HEK293T (cell line): ENCODE measurements at regions not wholly inside any gene's neighbourhood (a gene's known extent, or its start where the extent isn't known, plus 50 kb on each side); places are given as distances from the start of the nearest gene placed in this dataset.

ENCODE experiments used
- CTCF ChIA-PET: fragments of 350-600 bp; formaldehyde crosslinking; extraction: SDS; loops from one replicate; lab custom pipeline; 2021; ENCODE audit warnings: antibody characterized with exemption, inconsistent platforms; lab: Yijun Ruan, JAX
- POLR2A ChIA-PET: fragments of 350-600 bp; formaldehyde crosslinking; extraction: SDS; loops from one replicate; lab custom pipeline; 2020; ENCODE audit warnings: antibody characterized with exemption, inconsistent platforms; lab: Yijun Ruan, JAX
- DNase-seq: peaks from one replicate; pipeline ENCODE4 v3.0.0; 2012; ENCODE audit warnings: mixed read lengths; ENCODE audit errors: extremely low spot score
- ARNT ChIP-seq: fragments of 450-650 bp; IDR thresholded peaks from 2 replicates; pipeline ENCODE4 v1.6.1; 2017; ENCODE audit warnings: mild to moderate bottlenecking
- BHLHE40 ChIP-seq: fragments of 450-650 bp; IDR thresholded peaks from 2 replicates; pipeline ENCODE4 v1.6.1; 2016; ENCODE audit warnings: mild to moderate bottlenecking, moderate library complexity, borderline replicate concordance
- CTBP1 ChIP-seq: fragments of 450-650 bp; IDR thresholded peaks from 2 replicates; pipeline ENCODE4 v1.6.1; 2016; ENCODE audit warnings: borderline replicate concordance
- ELF4 ChIP-seq: fragments of 450-650 bp; IDR thresholded peaks from 2 replicates; pipeline ENCODE4 v1.6.1; 2017; ENCODE audit warnings: antibody characterized with exemption
- FOXA1 ChIP-seq: fragments of 450-650 bp; IDR thresholded peaks from 2 replicates; pipeline ENCODE4 v1.6.1; 2016; ENCODE audit warnings: mild to moderate bottlenecking
- FOXK2 ChIP-seq: fragments of 450-650 bp; IDR thresholded peaks from 2 replicates; pipeline ENCODE4 v1.6.1; 2016; ENCODE audit warnings: mild to moderate bottlenecking
- FOXM1 ChIP-seq: fragments of 450-650 bp; IDR thresholded peaks from 2 replicates; pipeline ENCODE4 v1.6.1; 2017; ENCODE audit warnings: mild to moderate bottlenecking, borderline replicate concordance
- HDGF ChIP-seq: fragments of 450-650 bp; IDR thresholded peaks from 2 replicates; pipeline ENCODE4 v1.6.1; 2017; ENCODE audit warnings: antibody characterized with exemption, borderline replicate concordance
- L3MBTL2 ChIP-seq: fragments of 450-650 bp; conservative IDR thresholded peaks from 2 replicates; pipeline ENCODE4 v1.6.1; 2016; ENCODE audit warnings: mild to moderate bottlenecking
- LEF1 ChIP-seq: fragments of 450-650 bp; IDR thresholded peaks from 2 replicates; pipeline ENCODE4 v1.6.1; 2017; ENCODE audit warnings: mild to moderate bottlenecking, borderline replicate concordance
- NFRKB ChIP-seq: fragments of 450-650 bp; IDR thresholded peaks from 2 replicates; pipeline ENCODE4 v1.6.1; 2016; ENCODE audit warnings: mild to moderate bottlenecking, moderate library complexity
- SP1 ChIP-seq: fragments of 450-650 bp; IDR thresholded peaks from 2 replicates; pipeline ENCODE4 v1.6.1; 2017
- SUZ12 ChIP-seq: fragments of 450-650 bp; IDR thresholded peaks from 2 replicates; pipeline ENCODE4 v1.6.1; 2016; ENCODE audit warnings: mild to moderate bottlenecking
- TARDBP ChIP-seq: fragments of 450-650 bp; IDR thresholded peaks from 2 replicates; pipeline ENCODE4 v1.6.1; 2016
- ZNF384 ChIP-seq: fragments of 450-650 bp; IDR thresholded peaks from 2 replicates; pipeline ENCODE4 v1.6.1; 2016
- TF ChIP-seq, protein P1 (sequence below): fragments of 450-650 bp; IDR thresholded peaks from 2 replicates; pipeline ENCODE4 v1.6.1; 2016

DNA sequence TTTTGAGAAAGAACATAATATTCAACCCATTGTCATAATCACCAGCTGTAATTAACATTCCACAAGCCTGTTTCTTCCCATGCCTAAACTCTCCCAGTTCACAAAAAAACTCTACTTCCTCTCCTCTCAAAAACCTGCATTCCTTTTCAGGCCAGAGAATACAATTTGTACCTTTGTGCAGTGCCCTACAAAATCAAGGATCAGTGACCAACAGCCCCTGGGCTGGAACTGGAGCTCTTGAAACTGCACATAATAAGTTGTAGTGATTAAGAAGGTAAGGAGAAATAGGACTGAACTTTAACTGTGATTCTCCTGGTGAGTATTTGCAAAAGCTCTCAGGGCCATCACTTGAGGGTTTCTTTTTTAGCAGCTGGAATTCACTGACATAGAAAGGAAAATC, 472.7 kb downstream of the RFC3 start:
- ChIA-PET POLR2A (no interaction called here), CTCF (no interaction called here)
- TF ChIP-seq BHLHE40 (no peak), FOXA1 (no peak), CTBP1 (no peak), SP1 (no peak), FOXM1 (no peak), ZNF384 (no peak), L3MBTL2 (no peak), HDGF (no peak), SUZ12 (no peak), LEF1 (no peak)
- no peak for DNase-seq

DNA sequence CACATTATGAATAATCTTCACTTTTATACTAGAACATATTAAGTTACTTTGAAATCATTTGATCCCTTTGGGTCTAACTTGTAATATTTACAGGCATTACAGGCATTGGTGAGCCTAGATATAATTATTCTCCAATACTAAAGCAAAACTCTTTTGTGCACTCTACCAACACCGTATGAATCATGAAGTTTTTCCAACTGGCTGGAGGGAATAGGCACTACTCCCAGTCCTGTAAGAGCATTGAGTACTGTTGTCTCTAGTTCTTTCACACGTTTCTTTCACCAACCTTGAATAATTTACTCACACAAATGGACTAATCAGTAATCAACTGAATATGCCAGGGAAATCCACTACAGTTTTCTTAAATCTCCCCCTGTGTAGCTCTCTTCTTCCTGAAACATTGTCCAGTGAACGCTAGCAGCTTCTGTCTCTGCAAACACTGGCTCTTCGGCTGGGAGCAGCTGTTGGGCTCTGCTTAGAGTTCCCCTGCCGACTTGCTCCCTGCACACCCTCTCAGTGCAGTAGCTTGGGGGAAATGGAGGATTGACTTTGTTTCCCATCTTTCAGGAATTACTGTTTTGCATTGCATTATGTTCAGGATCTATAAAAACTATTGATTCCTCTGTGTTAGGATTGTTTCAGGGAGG, 476.7 kb downstream of the RFC3 start:
- DNase-seq, result no peak
- ChIA-PET POLR2A (no interaction called here), CTCF (no interaction called here)
- TF ChIP-seq FOXM1 (no peak), SUZ12 (no peak), ELF4 (no peak), L3MBTL2 (no peak), ARNT (no peak), CTBP1 (no peak), NFRKB (no peak), SP1 (no peak)
- TF ChIP-seq, protein P1, sequence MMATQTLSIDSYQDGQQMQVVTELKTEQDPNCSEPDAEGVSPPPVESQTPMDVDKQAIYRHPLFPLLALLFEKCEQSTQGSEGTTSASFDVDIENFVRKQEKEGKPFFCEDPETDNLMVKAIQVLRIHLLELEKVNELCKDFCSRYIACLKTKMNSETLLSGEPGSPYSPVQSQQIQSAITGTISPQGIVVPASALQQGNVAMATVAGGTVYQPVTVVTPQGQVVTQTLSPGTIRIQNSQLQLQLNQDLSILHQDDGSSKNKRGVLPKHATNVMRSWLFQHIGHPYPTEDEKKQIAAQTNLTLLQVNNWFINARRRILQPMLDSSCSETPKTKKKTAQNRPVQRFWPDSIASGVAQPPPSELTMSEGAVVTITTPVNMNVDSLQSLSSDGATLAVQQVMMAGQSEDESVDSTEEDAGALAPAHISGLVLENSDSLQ, result no peak

DNA sequence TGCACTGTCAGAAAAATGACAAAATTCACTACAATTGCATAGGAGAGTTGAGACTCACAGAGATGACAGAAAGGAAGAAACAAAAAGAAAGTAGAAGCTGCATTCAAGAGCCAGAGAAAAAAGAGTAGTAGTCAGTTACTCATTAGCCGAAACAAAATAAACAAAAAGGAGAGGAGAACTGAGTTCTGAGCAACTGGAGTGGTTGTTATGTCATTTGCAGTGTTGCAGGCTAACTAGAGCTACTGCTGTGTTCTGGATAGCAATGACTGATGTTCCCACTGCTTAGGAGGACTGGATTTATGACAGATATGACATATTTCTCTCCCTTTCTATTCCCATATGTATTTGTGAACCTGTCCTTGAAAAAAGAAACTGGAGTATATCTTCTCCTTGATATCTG, 482.6 kb downstream of the RFC3 start:
- POLR2A ChIA-PET, result no interaction called here
- no peak for DNase-seq
- CTCF ChIA-PET, result no interaction called here
- TF ChIP-seq, protein P1, result no peak
- TF ChIP-seq CTBP1 (no peak), FOXM1 (no peak), NFRKB (no peak), SP1 (no peak), TARDBP (no peak)

DNA sequence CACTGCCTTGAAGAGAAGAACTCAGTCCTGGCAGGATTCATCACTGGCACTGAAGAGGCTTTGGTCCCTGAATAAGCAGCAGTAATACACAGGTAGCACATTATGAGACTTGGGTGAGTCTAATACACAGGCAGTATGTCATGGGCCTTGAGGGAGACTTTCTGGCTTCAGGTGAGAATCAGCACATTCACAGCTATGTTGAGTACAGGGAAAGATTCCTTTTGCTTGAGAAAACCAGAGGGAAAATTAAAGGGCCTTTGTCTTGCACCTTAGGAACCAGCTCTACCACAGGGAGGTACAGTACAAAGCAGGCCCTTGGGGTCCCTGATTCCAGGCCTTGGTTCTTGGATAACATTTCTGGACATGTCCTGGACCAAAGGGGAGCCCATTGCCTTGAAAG, 484.6 kb downstream of the RFC3 start:
- CTCF ChIA-PET, result no interaction called here
- POLR2A ChIA-PET, result no interaction called here

DNA sequence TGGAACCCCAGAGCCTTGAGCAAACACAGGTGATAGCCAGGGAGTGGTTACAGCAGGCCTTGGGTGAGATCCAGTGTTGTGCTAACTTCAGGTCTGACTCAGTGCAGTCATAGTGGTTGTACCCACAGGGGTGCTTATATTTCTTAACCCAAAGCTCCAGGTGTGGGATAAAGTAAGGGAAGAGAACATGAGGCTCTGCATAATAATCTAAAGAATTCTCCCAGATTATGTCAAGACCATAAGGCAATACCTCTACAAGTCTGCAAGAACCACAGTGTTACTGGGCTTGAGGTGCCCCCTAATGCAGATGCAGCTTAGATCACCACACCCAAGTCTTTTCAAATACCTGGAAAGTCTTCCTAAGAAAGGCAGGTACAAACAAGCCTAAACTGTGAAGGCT, 485.4 kb downstream of the RFC3 start:
- no peak for DNase-seq
- TF ChIP-seq L3MBTL2 (no peak), SP1 (no peak), FOXM1 (no peak), ELF4 (no peak), TARDBP (no peak), ZNF384 (no peak), ARNT (no peak), SUZ12 (no peak), BHLHE40 (no peak), FOXA1 (no peak), LEF1 (no peak), FOXK2 (no peak), CTBP1 (no peak), HDGF (no peak), NFRKB (no peak)
- TF ChIP-seq, protein P1, result no peak
- POLR2A ChIA-PET, result no interaction called here
- CTCF ChIA-PET, result no interaction called here

More for the DNA sequence above, 484.6 kb downstream of the RFC3 start:
- no peak for DNase-seq
- TF ChIP-seq, protein P1, result no peak
- no peak for TF ChIP-seq HDGF
- no peak for TF ChIP-seq SUZ12
- TF ChIP-seq ARNT, result no peak
- no peak for TF ChIP-seq FOXK2
- no peak for TF ChIP-seq LEF1
- TF ChIP-seq NFRKB, result no peak
- no peak for TF ChIP-seq TARDBP
- no peak for TF ChIP-seq CTBP1
- no peak for TF ChIP-seq ZNF384
- no peak for TF ChIP-seq FOXA1
- TF ChIP-seq L3MBTL2, result no peak

DNA sequence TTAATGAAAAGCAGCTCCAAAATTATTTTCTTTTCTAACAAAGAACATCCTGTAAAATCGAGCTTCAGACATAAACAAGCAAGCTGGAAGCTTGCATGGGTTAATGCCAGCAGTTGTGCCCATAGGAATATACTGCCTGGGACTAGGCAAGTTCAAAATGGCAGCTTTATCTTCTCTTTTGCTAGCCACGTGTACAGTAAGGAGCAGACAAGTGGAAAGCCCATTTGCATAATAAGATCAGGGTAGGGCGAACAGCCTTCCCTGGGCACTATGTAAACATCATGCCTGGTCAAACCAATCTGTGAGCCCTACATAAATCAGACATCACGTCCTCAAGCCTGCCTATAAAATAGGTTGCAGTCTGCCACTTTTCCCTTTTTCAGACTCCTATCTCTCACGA, 489.7 kb downstream of the RFC3 start:
- ChIA-PET CTCF (no interaction called here), POLR2A (no interaction called here)
- TF ChIP-seq TARDBP, result no peak
- TF ChIP-seq FOXK2, result no peak
- TF ChIP-seq SUZ12, result no peak
- no peak for TF ChIP-seq FOXM1
- TF ChIP-seq ZNF384, result no peak
- TF ChIP-seq NFRKB, result no peak
- TF ChIP-seq, protein P1, result no peak
- no peak for TF ChIP-seq ARNT
- no peak for TF ChIP-seq LEF1
- no peak for TF ChIP-seq HDGF
- TF ChIP-seq L3MBTL2, result no peak
- no peak for TF ChIP-seq CTBP1
- TF ChIP-seq SP1, result no peak
- no peak for TF ChIP-seq ELF4
- no peak for TF ChIP-seq FOXA1
- no peak for TF ChIP-seq BHLHE40
- DNase-seq, result no peak
